Chondrocyte (in vitro differentiated cells): ENCODE measurements at regions not wholly inside any gene's neighbourhood (a gene's known extent, or its start where the extent isn't known, plus 50 kb on each side); places are given as distances from the start of the nearest gene placed in this dataset.

Source experiments
- DNase-seq: peaks from one replicate; pipeline ENCODE4 v3.0.0; 2021; ENCODE audit warnings: mixed read lengths, low spot score
- H3K27ac Mint-ChIP-seq: one replicate; pipeline ENCODE4 v1.8.0; 2021; ENCODE audit warnings: mild to moderate bottlenecking, moderate library complexity, mixed read lengths; ENCODE audit not compliant: unreplicated experiment
- H3K27me3 Mint-ChIP-seq: 2 replicates; pipeline ENCODE4 v1.8.0; 2021; ENCODE audit warnings: low read depth, mixed read lengths
- H3K36me3 Mint-ChIP-seq: 2 replicates; pipeline ENCODE4 v1.8.0; 2021; ENCODE audit warnings: low read depth, mixed read lengths
- H3K4me1 Mint-ChIP-seq: 2 replicates; pipeline ENCODE4 v1.8.0; 2021; ENCODE audit warnings: low read depth, mild to moderate bottlenecking, mixed read lengths
- H3K4me3 Mint-ChIP-seq: one replicate; pipeline ENCODE4 v1.8.0; 2021; ENCODE audit warnings: mild to moderate bottlenecking, moderate library complexity, mixed read lengths; ENCODE audit not compliant: unreplicated experiment
- H3K9me3 Mint-ChIP-seq: 2 replicates; pipeline ENCODE4 v1.8.0; 2021; ENCODE audit warnings: low read depth, mixed read lengths
- CTCF ChIP-seq: fragments of 200-600 bp; sonication (generic); IDR thresholded peaks from 2 replicates; pipeline ENCODE4 v1.5.0; 2021; ENCODE audit warnings: antibody characterized with exemption, mild to moderate bottlenecking, moderate library complexity

- no peak overlapping the region for H3K27ac Mint-ChIP-seq
- H3K4me1 Mint-ChIP-seq: peaks cover 28% of the 10 kb centered on the region
- no peaks in the 10 kb centered on the region for H3K9me3 Mint-ChIP-seq
- no peaks in the 10 kb centered on the region for H3K36me3 Mint-ChIP-seq
- no peaks in the 10 kb centered on the region for H3K27me3 Mint-ChIP-seq
- no peak overlapping the region for H3K4me3 Mint-ChIP-seq
- no peak for TF ChIP-seq CTCF
- no peak for DNase-seq
Measured at GRCh38 chr14:31952573-31952972, 124.5 kb upstream of the ARHGAP5 start.

- no peak for TF ChIP-seq CTCF
- H3K27me3 Mint-ChIP-seq: no peaks in the 10 kb centered on the region
- no peak for DNase-seq
- H3K27ac Mint-ChIP-seq: no peak overlapping the region
- no peaks in the 10 kb centered on the region for H3K9me3 Mint-ChIP-seq
- H3K36me3 Mint-ChIP-seq: no peaks in the 10 kb centered on the region
- no peak overlapping the region for H3K4me3 Mint-ChIP-seq
- H3K4me1 Mint-ChIP-seq: peaks cover 22% of the 10 kb centered on the region
Measured at GRCh38 chr14:31953210-31953609, 123.9 kb upstream of the ARHGAP5 start.

DNA sequence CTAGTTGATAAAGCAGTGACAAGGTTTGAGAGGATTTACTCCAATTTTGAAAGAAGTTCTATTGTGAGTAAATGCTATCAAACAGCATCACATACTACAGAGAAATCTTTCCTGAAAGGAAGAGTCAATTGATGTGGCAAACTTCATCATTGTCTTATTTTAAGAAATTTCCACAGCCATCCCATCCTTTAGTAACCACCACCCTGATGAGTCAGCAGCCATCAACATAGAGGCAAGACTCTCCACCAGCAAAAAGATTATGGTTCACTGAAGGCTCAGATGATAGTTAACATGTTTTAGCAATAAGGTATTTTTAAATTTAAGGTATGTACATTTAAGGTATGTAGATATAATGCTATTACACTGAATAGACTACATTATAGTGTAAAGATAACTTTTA lies 122.1 kb upstream of the ARHGAP5 start:
- DNase-seq: no peak
- H3K36me3 Mint-ChIP-seq: no peaks in the 10 kb centered on the region
- no peak overlapping the region for H3K27ac Mint-ChIP-seq
- H3K4me1 Mint-ChIP-seq: peaks cover 15% of the 10 kb centered on the region
- no peak overlapping the region for H3K4me3 Mint-ChIP-seq
- no peak for TF ChIP-seq CTCF
- H3K9me3 Mint-ChIP-seq: no peaks in the 10 kb centered on the region
- H3K27me3 Mint-ChIP-seq: no peaks in the 10 kb centered on the region

DNA sequence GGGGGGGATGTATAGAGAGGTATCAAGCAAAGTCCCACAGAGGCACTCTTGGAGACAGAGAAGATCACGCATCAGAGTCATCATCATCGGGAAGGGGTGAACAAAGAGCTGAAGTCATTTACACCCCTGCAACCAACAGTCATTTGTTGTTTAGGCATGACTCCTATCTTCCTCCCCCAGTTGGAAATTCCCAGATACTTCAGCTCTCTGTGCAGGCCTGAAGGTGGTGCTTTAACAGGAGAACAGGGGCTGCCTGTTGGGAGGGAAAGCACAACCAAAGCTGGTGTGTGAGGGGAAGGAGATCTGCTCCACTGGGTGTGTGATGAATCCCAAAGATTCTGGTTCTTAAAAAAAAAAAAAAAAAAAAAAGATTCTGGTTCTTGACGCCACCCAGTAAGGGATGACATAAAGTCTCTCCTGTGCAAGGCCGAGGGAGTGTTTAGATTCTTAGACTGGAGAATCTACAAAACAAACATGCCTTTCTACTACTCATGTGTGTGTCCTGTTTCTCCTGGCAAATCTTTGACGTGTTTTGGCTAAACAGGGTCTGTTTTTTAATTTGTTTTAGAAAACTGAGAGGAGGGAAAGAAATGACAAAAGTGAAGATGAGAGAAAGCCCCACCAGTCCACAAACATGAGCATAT lies 121.0 kb upstream of the ARHGAP5 start:
- Mint-ChIP-seq H3K27ac (no peak overlapping the region), H3K36me3 (no peaks in the 10 kb centered on the region), H3K9me3 (peaks cover 5% of the 10 kb centered on the region), H3K4me3 (no peak overlapping the region), H3K4me1 (peaks cover 7% of the 10 kb centered on the region), H3K27me3 (no peaks in the 10 kb centered on the region)
- no peak for TF ChIP-seq CTCF
- no peak for DNase-seq

- H3K27me3 Mint-ChIP-seq: no peaks in the 10 kb centered on the region
- H3K27ac Mint-ChIP-seq: no peak overlapping the region
- H3K4me1 Mint-ChIP-seq: peaks cover 11% of the 10 kb centered on the region
- no peaks in the 10 kb centered on the region for H3K36me3 Mint-ChIP-seq
- DNase-seq: no peak
- no peak for TF ChIP-seq CTCF
- H3K9me3 Mint-ChIP-seq: peaks cover 5% of the 10 kb centered on the region
- no peak overlapping the region for H3K4me3 Mint-ChIP-seq
Measured at GRCh38 chr14:31957565-31957964, 119.5 kb upstream of the ARHGAP5 start.
